Trophoblast cell (in vitro differentiated cells and primary cell): ENCODE measurements at regions not wholly inside any gene's neighbourhood (a gene's known extent, or its start where the extent isn't known, plus 50 kb on each side); places are given as distances from the start of the nearest gene placed in this dataset.

ENCODE experiments used
- DNase-seq, 2 donors: peaks; one replicate each; pipeline ENCODE4 v3.0.0-alpha.2; 2016
- H2AFZ ChIP-seq: 2 replicates; pipeline ENCODE4 v1.6.1; 2013; ENCODE audit warnings: low read length, moderate library complexity, mild to moderate bottlenecking; ENCODE audit not compliant: insufficient read depth, poor library complexity
- H2AK5ac ChIP-seq: 2 replicates; pipeline ENCODE4 v1.6.1; 2013; ENCODE audit warnings: mild to moderate bottlenecking, low read length
- H2BK120ac ChIP-seq: 2 replicates; pipeline ENCODE4 v1.6.1; 2013; ENCODE audit warnings: low read length, mild to moderate bottlenecking, moderate library complexity; ENCODE audit not compliant: insufficient read depth, poor library complexity
- H2BK12ac ChIP-seq: 2 replicates; pipeline ENCODE4 v1.6.1; 2013; ENCODE audit warnings: mild to moderate bottlenecking, low read length, moderate library complexity
- H2BK5ac ChIP-seq: 2 replicates; pipeline ENCODE4 v1.6.1; 2013; ENCODE audit warnings: low read length, low read depth, moderate library complexity, mild to moderate bottlenecking; ENCODE audit not compliant: poor library complexity
- H3K14ac ChIP-seq: 2 replicates; pipeline ENCODE4 v1.6.1; 2013; ENCODE audit warnings: mild to moderate bottlenecking, low read length
- H3K18ac ChIP-seq: 2 replicates; pipeline ENCODE4 v1.6.1; 2013; ENCODE audit warnings: mild to moderate bottlenecking, low read length
- H3K23ac ChIP-seq: 2 replicates; pipeline ENCODE4 v1.6.1; 2013; ENCODE audit warnings: low read length
- H3K27ac ChIP-seq: 2 replicates; pipeline ENCODE4 v1.5.1; 2013; ENCODE audit warnings: low read depth, mild to moderate bottlenecking, inconsistent platforms, low read length, moderate library complexity
- H3K27me3 ChIP-seq: 2 replicates; pipeline ENCODE4 v1.6.1; 2013; ENCODE audit warnings: inconsistent platforms, mild to moderate bottlenecking, low read length, moderate library complexity; ENCODE audit not compliant: insufficient read depth
- H3K36me3 ChIP-seq, 2 experiments: 1 replicate in 1 of 2; 2 replicates in 1 of 2; pipeline ENCODE4 v1.6.1; 2013; ENCODE audit warnings: low read length in 2 of 2, mild to moderate bottlenecking in 2 of 2, moderate library complexity in 1 of 2; ENCODE audit not compliant: insufficient read depth in 2 of 2, control insufficient read depth in 1 of 2
- H3K4ac ChIP-seq: 2 replicates; pipeline ENCODE4 v1.6.1; 2013; ENCODE audit warnings: low read depth, mild to moderate bottlenecking, low read length, moderate library complexity
- H3K4me1 ChIP-seq, 2 experiments: 1 replicate in 1 of 2; 2 replicates in 1 of 2; pipeline ENCODE4 v1.6.1; 2013; ENCODE audit warnings: low read length in 2 of 2, mild to moderate bottlenecking in 2 of 2, moderate library complexity in 1 of 2; ENCODE audit not compliant: insufficient read depth in 2 of 2, control insufficient read depth in 1 of 2
- H3K4me2 ChIP-seq: 2 replicates; pipeline ENCODE4 v1.6.1; 2013; ENCODE audit warnings: inconsistent platforms, mild to moderate bottlenecking, low read length, moderate library complexity
- H3K4me3 ChIP-seq: 2 replicates; pipeline ENCODE4 v1.5.1; 2013; ENCODE audit warnings: mild to moderate bottlenecking, low read depth, low read length, inconsistent platforms
- H3K79me1 ChIP-seq: one replicate; pipeline ENCODE4 v1.6.1; 2013; ENCODE audit warnings: low read length
- H3K79me2 ChIP-seq: 2 replicates; pipeline ENCODE4 v1.6.1; 2013; ENCODE audit warnings: low read length, mild to moderate bottlenecking; ENCODE audit not compliant: control insufficient read depth, insufficient read depth, poor library complexity
- H3K9ac ChIP-seq: 2 replicates; pipeline ENCODE4 v1.6.1; 2013; ENCODE audit warnings: mild to moderate bottlenecking, low read length
- H3K9me3 ChIP-seq: 2 replicates; pipeline ENCODE4 v1.6.1; 2013; ENCODE audit warnings: low read depth, mild to moderate bottlenecking, control low read depth, inconsistent platforms, low read length; ENCODE audit not compliant: insufficient read depth
- H4K12ac ChIP-seq: 2 replicates; pipeline ENCODE4 v1.6.1; 2013; ENCODE audit warnings: low read depth, mild to moderate bottlenecking, low read length, moderate library complexity
- H4K8ac ChIP-seq: 2 replicates; pipeline ENCODE4 v1.6.1; 2013; ENCODE audit warnings: low read depth, mild to moderate bottlenecking, low read length, moderate library complexity
- H4K91ac ChIP-seq: one replicate; pipeline ENCODE4 v1.6.1; 2013; ENCODE audit warnings: low read depth, mild to moderate bottlenecking, low read length, moderate library complexity
- WGBS: extraction: QIAGEN DNeasy Blood & Tissue Kit; methylation state at CpG from one replicate; pipeline ENCODE4 v1.1.7; 2013; ENCODE audit warnings: missing lambda C conversion rate; ENCODE audit not compliant: insufficient read length, insufficient coverage; ENCODE audit errors: extremely low coverage; 5-methylcytosine and 5-hydroxymethylcytosine counted together

DNA sequence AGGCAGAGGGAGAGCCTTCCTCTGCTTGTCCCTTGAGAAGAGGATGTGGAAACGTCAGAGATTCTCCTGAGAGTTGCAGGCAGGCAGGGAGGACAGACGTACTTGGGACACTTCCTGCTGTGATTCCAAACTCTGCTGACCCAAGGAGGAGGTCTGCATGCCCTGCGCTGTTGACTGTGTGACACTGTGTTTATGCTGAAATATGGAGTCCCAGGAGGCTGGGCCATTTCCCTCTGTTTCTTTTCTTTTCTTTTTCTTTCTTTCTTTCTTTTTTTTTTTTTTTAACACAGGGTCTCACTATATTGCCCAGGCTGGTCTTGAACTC is 63.5 kb upstream of the BHLHE23 start:
- no peaks in the 10 kb centered on the region for H3K4me1 ChIP-seq
- H3K4me3 ChIP-seq = no peak overlapping the region
- H3K27me3 ChIP-seq = peaks cover 30% of the 10 kb centered on the region
- H2AK5ac ChIP-seq = no peak overlapping the region
- H2BK5ac ChIP-seq = no peak overlapping the region
- no peak overlapping the region for H3K9ac ChIP-seq
- H4K91ac ChIP-seq = no peak overlapping the region
- peaks cover 8% of the 10 kb centered on the region for H3K9me3 ChIP-seq
- no peak for DNase-seq
- H3K79me2 ChIP-seq = no peaks in the 10 kb centered on the region
- H3K36me3 ChIP-seq = no peaks in the 10 kb centered on the region
- H2BK120ac ChIP-seq = no peak overlapping the region
- H3K27ac ChIP-seq = no peak overlapping the region
- WGBS = no CpG with 5 or more reads among the region's 3 CpGs
- no peak overlapping the region for H3K14ac ChIP-seq
- no peak overlapping the region for H3K4ac ChIP-seq
- H3K23ac ChIP-seq = no peak overlapping the region
- H2AFZ ChIP-seq = no peak overlapping the region
- H4K8ac ChIP-seq = no peak overlapping the region
- H2BK12ac ChIP-seq = no peak overlapping the region
- no peak overlapping the region for H3K4me2 ChIP-seq
- no peaks in the 10 kb centered on the region for H3K79me1 ChIP-seq
- H3K18ac ChIP-seq = no peak overlapping the region
- no peak overlapping the region for H4K12ac ChIP-seq

DNA sequence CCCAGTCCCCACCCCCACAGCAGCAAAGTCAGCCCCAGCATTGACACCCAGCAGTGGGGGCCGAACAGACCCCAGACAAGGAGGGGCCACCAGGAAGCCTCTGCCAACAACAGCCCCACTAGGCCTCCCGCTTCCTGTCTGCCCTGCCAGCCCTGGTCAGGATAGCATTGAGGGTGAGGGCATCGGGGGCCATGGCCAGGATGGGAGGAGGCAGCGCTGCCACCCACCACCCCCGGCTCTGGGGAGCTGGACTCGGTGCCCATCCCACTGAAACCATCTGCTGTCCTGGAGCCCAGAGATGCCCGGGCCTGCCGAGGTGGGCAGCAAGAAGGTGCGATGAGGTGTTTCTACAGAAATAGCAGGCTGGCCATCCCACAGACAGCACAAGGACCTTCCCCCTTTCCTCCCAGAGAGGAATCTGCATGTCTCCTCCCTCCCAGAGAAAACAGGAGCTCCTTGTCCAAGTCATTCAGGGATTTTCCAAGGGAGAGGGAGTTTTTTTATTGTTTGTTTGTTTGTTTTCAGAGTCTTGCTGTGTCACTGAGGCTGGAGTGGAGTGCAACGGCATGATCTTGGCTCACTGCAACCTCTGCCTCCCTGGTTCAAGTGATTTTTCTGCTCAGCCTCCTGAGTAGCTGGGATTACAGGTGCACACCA is 62.1 kb upstream of the BHLHE23 start:
- DNase-seq = no peak
- H3K79me1 ChIP-seq = no peaks in the 10 kb centered on the region
- no peak overlapping the region for H2BK12ac ChIP-seq
- H3K36me3 ChIP-seq = no peaks in the 10 kb centered on the region
- no peak overlapping the region for H2BK5ac ChIP-seq
- H4K12ac ChIP-seq = no peak overlapping the region
- peaks cover 6% of the 10 kb centered on the region for H3K9me3 ChIP-seq
- H3K18ac ChIP-seq = no peak overlapping the region
- H3K27me3 ChIP-seq = peaks cover 28% of the 10 kb centered on the region
- H3K14ac ChIP-seq = no peak overlapping the region
- no peak overlapping the region for H4K91ac ChIP-seq
- H4K8ac ChIP-seq = no peak overlapping the region
- no peak overlapping the region for H3K4me3 ChIP-seq
- no peak overlapping the region for H3K4me2 ChIP-seq
- no peaks in the 10 kb centered on the region for H3K4me1 ChIP-seq
- WGBS = no CpG with 5 or more reads among the region's 10 CpGs
- H2BK120ac ChIP-seq = no peak overlapping the region
- H2AFZ ChIP-seq = no peak overlapping the region
- no peak overlapping the region for H3K27ac ChIP-seq
- no peaks in the 10 kb centered on the region for H3K79me2 ChIP-seq
- no peak overlapping the region for H3K4ac ChIP-seq
- no peak overlapping the region for H2AK5ac ChIP-seq
- H3K23ac ChIP-seq = no peak overlapping the region
- no peak overlapping the region for H3K9ac ChIP-seq

DNA sequence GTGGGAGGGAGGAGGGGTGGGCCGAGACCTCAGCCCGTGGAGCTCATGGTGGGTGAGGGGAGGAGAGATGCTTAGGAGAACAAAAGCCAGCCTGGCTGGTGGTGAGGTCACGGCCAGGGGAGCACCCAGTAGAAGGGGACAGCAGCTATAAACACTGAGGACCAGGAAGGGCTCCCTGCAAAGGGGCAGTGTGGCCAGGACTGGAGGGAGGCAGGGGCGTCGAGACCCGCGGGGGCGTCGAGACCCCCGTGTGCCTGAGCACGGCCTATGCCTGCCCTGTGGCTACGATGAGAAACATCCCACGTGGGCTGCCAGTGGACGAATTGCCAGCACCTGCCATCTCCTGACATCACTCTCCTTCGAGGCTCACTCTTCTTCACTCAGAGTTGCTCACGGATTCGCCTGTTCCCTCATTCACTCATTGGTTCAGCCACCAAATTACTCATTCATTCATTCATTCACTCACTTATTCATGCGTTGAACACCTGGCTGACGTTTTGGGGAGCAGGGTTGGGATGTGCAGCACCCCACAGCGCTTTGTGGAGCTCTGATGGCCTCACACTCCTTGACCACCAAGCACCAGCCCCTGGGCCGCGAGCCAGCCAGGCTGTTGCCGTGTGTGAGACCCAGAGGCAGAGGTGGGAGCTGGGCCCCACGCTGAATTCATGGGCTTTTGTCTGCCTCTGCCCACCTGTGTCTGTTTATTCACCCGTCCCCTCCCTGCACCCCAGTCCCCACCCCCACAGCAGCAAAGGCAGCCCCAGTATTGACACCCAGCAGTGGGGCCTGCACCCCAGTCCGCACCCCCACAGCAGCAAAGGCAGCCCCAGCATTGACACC is 61.2 kb upstream of the BHLHE23 start:
- no peak overlapping the region for H3K9ac ChIP-seq
- H3K4me2 ChIP-seq = no peak overlapping the region
- no peak overlapping the region for H3K27ac ChIP-seq
- no peaks in the 10 kb centered on the region for H3K79me2 ChIP-seq
- peaks cover 6% of the 10 kb centered on the region for H3K9me3 ChIP-seq
- H2BK5ac ChIP-seq = no peak overlapping the region
- H3K4me3 ChIP-seq = no peak overlapping the region
- peaks cover 20% of the 10 kb centered on the region for H3K27me3 ChIP-seq
- no peak overlapping the region for H4K12ac ChIP-seq
- no peaks in the 10 kb centered on the region for H3K36me3 ChIP-seq
- H3K14ac ChIP-seq = no peak overlapping the region
- H4K91ac ChIP-seq = no peak overlapping the region
- H3K79me1 ChIP-seq = no peaks in the 10 kb centered on the region
- no peaks in the 10 kb centered on the region for H3K4me1 ChIP-seq
- H3K4ac ChIP-seq = no peak overlapping the region
- WGBS = no CpG with 5 or more reads among the region's 26 CpGs
- no peak overlapping the region for H2AFZ ChIP-seq
- DNase-seq = no peak
- H3K23ac ChIP-seq = no peak overlapping the region
- no peak overlapping the region for H2BK12ac ChIP-seq
- no peak overlapping the region for H4K8ac ChIP-seq
- H2BK120ac ChIP-seq = no peak overlapping the region
- no peak overlapping the region for H2AK5ac ChIP-seq
- H3K18ac ChIP-seq = no peak overlapping the region

DNA sequence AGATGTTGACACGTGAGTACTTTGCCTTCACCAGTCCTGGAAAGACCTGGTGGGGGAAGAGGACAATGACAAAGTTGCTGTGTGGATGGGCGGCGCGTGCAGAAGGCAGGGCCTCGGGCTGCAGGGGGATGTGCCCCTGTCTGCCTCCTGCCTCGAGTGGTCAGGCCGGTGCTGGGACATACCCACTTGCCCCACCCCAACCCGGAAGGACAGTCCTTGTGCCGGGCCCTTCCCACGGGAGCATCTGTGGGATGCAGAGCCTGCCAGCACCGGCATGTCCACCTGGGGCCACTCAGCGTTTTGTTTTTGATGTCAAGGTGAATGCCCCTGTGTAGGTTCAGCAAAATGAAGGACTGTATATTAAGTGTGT is 60.5 kb upstream of the BHLHE23 start:
- Histone ChIP-seq H2AFZ (no peak overlapping the region), H3K4me3 (no peak overlapping the region), H3K4ac (no peak overlapping the region), H3K27me3 (peaks cover 15% of the 10 kb centered on the region), H2AK5ac (no peak overlapping the region), H3K9me3 (peaks cover 6% of the 10 kb centered on the region), H4K8ac (no peak overlapping the region), H4K12ac (no peak overlapping the region), H3K79me1 (no peaks in the 10 kb centered on the region), H3K4me1 (no peaks in the 10 kb centered on the region), H3K27ac (no peak overlapping the region), H3K9ac (no peak overlapping the region), H3K36me3 (no peaks in the 10 kb centered on the region), H3K18ac (no peak overlapping the region), H3K14ac (no peak overlapping the region), H2BK5ac (no peak overlapping the region), H4K91ac (no peak overlapping the region), H3K79me2 (no peaks in the 10 kb centered on the region), H2BK120ac (no peak overlapping the region), H3K23ac (no peak overlapping the region), H2BK12ac (no peak overlapping the region), H3K4me2 (no peak overlapping the region)
- WGBS = no CpG with 5 or more reads among the region's 12 CpGs
- DNase-seq = no peak
